Smooth muscle cell (in vitro differentiated cells): ENCODE measurements at regions not wholly inside any gene's neighbourhood (a gene's known extent, or its start where the extent isn't known, plus 50 kb on each side); places are given as distances from the start of the nearest gene placed in this dataset.
"Not testable (repeated sequence)": the region's sequence is repeated elsewhere in the genome, so short reads cannot be mapped to it uniquely, and the experiment has no call there.

Source experiments
- DNase-seq: peaks from one replicate; lab custom pipeline; 2025; ENCODE audit not compliant: unreplicated experiment; lab: John Stamatoyannopoulos, UW
- H2AFZ ChIP-seq: fragments of 200-600 bp; sonication (generic); 2 replicates; pipeline ENCODE4 v1.6.0; 2016; ENCODE audit warnings: antibody characterized with exemption, low read depth, mild to moderate bottlenecking
- H3F3A ChIP-seq: fragments of 200-600 bp; sonication (generic); 2 replicates; pipeline ENCODE4 v1.6.0; 2017; ENCODE audit warnings: antibody characterized with exemption, low read depth
- H3K27ac ChIP-seq: fragments of 200-600 bp; sonication (generic); 2 replicates; pipeline ENCODE4 v1.5.1; 2016; ENCODE audit warnings: low read depth, mild to moderate bottlenecking
- H3K27me3 ChIP-seq: fragments of 200-600 bp; sonication (generic); 2 replicates; pipeline ENCODE4 v1.6.1; 2016; ENCODE audit warnings: low read depth, mild to moderate bottlenecking
- H3K36me3 ChIP-seq: fragments of 200-600 bp; sonication (generic); 2 replicates; pipeline ENCODE4 v1.5.1; 2016; ENCODE audit warnings: low read depth
- H3K4me1 ChIP-seq: fragments of 200-600 bp; sonication (generic); 2 replicates; pipeline ENCODE4 v1.5.1; 2016; ENCODE audit warnings: low read depth
- H3K4me2 ChIP-seq: fragments of 200-600 bp; sonication (generic); 2 replicates; pipeline ENCODE4 v1.6.0; 2016; ENCODE audit warnings: mild to moderate bottlenecking
- H3K4me3 ChIP-seq: fragments of 200-600 bp; sonication (generic); 2 replicates; pipeline ENCODE4 v1.5.1; 2016; ENCODE audit warnings: mild to moderate bottlenecking
- H3K79me2 ChIP-seq: fragments of 200-600 bp; sonication (generic); 2 replicates; pipeline ENCODE4 v1.6.0; 2016; ENCODE audit warnings: low read depth, mild to moderate bottlenecking
- H3K9ac ChIP-seq: fragments of 200-600 bp; sonication (generic); 2 replicates; pipeline ENCODE4 v1.6.0; 2016; ENCODE audit warnings: low read depth
- H3K9me3 ChIP-seq: fragments of 200-600 bp; sonication (generic); replicated peaks from 2 replicates; pipeline ENCODE4 v1.5.1; 2016; ENCODE audit warnings: low read depth
- H4K20me1 ChIP-seq: fragments of 200-600 bp; sonication (generic); 2 replicates; pipeline ENCODE4 v1.6.0; 2016; ENCODE audit warnings: low read depth
- CTCF ChIP-seq: fragments of 200-600 bp; sonication (generic); IDR thresholded peaks from 2 replicates; pipeline ENCODE4 v1.5.1; 2017; ENCODE audit warnings: borderline replicate concordance, mild to moderate bottlenecking, antibody characterized with exemption; ENCODE audit not compliant: insufficient read depth, poor library complexity, severe bottlenecking
- WGBS: methylation state at CpG from one replicate; pipeline ENCODE4 v1.1.7; 2016; ENCODE audit warnings: low lambda C conversion rate; 5-methylcytosine and 5-hydroxymethylcytosine counted together

GRCh38 chr17:77802811-77803220 lies 155.7 kb upstream of the TNRC6C start:
- WGBS, result 12% methylated on average over 10 of the region's 10 CpGs
- Histone ChIP-seq H3K4me3 (no peak overlapping the region), H4K20me1 (no peaks in the 10 kb centered on the region), H3K9ac (no peak overlapping the region), H3F3A (no peaks in the 10 kb centered on the region), H3K36me3 (no peaks in the 10 kb centered on the region), H3K27me3 (peaks cover 7% of the 10 kb centered on the region), H3K4me1 (peaks cover 15% of the 10 kb centered on the region), H3K9me3 (no peaks in the 10 kb centered on the region), H3K4me2 (no peak overlapping the region), H2AFZ (no peak overlapping the region), H3K79me2 (no peaks in the 10 kb centered on the region), H3K27ac (no peak overlapping the region)
- TF ChIP-seq CTCF, result no peak
- DNase-seq, result no peak

GRCh38 chr17:77803726-77804125 lies 154.8 kb upstream of the TNRC6C start:
- TF ChIP-seq CTCF, result no peak
- WGBS, result 95% methylated on average over 10 of the region's 10 CpGs
- Histone ChIP-seq H3K9ac (no peak overlapping the region), H4K20me1 (no peaks in the 10 kb centered on the region), H3K4me2 (no peak overlapping the region), H3K27ac (no peak overlapping the region), H3K9me3 (no peaks in the 10 kb centered on the region), H2AFZ (no peak overlapping the region), H3K4me3 (no peak overlapping the region), H3K36me3 (no peaks in the 10 kb centered on the region), H3K79me2 (no peaks in the 10 kb centered on the region), H3F3A (no peaks in the 10 kb centered on the region), H3K27me3 (peaks cover 7% of the 10 kb centered on the region), H3K4me1 (peaks cover 15% of the 10 kb centered on the region)
- no peak for DNase-seq

- no peak for DNase-seq
- Histone ChIP-seq H3K27me3 (peaks cover 7% of the 10 kb centered on the region), H3K4me3 (no peak overlapping the region), H3K9ac (no peak overlapping the region), H3K9me3 (no peaks in the 10 kb centered on the region), H2AFZ (no peak overlapping the region), H3F3A (no peaks in the 10 kb centered on the region), H3K79me2 (no peaks in the 10 kb centered on the region), H3K4me1 (peaks cover 15% of the 10 kb centered on the region), H3K27ac (no peak overlapping the region), H3K4me2 (no peak overlapping the region), H3K36me3 (no peaks in the 10 kb centered on the region), H4K20me1 (no peaks in the 10 kb centered on the region)
- no peak for TF ChIP-seq CTCF
- WGBS, result 85% methylated on average over 21 of the region's 21 CpGs
These were observed 153.6 kb upstream of the TNRC6C start for GRCh38 chr17:77804796-77805426.

DNA sequence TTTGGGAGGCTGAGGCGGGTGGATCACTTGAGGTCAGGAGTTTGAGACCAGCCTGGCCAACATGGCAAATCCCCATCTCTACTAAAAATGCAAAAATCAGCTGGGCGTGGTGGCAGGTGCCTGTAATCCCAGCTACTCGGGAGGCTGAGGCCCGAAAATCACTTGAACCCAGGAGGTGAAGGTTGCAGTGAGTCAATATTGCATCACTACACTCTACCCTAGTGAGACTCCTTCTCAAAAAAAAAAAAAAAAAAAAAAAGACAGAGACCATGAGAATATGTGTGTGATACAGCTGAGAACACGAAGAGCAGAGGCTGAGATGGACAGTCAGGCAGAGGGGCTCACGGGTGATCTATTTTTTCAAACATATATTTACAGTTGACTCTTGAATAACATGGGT lies 152.5 kb upstream of the TNRC6C start:
- WGBS, result 86% methylated on average over 6 of the region's 6 CpGs
- not testable (repeated sequence) for H3K27ac ChIP-seq, H3K79me2 ChIP-seq, H3K4me2 ChIP-seq, DNase-seq, H3K27me3 ChIP-seq, H3K9ac ChIP-seq, H4K20me1 ChIP-seq, H3K4me3 ChIP-seq, H3F3A ChIP-seq, H3K9me3 ChIP-seq, H2AFZ ChIP-seq, H3K36me3 ChIP-seq
- H3K4me1 ChIP-seq, result peaks cover 15% of the 10 kb centered on the region
